Right lung (tissue), 2 donors: ENCODE measurements at regions not wholly inside any gene's neighbourhood (a gene's known extent, or its start where the extent isn't known, plus 50 kb on each side); places are given as distances from the start of the nearest gene placed in this dataset.
"Not testable (repeated sequence)": the region's sequence is repeated elsewhere in the genome, so short reads cannot be mapped to it uniquely, and the experiment has no call there.

Experiments used
- DNase-seq, 2 donors: peaks; one replicate each; pipeline ENCODE4 v3.0.0-alpha.2; 2013

- no peak for DNase-seq
These were observed 408.4 kb downstream of the NTRK2 start for GRCh38 chr9:85077944-85078343.

GRCh38 chr9:85077146-85077545, 407.6 kb downstream of the NTRK2 start:
- not testable (repeated sequence) for DNase-seq
